ENCODE measurements at regions not wholly inside any gene's neighbourhood (a gene's known extent, or its start where the extent isn't known, plus 50 kb on each side); places are given as distances from the start of the nearest gene placed in this dataset.

DNA sequence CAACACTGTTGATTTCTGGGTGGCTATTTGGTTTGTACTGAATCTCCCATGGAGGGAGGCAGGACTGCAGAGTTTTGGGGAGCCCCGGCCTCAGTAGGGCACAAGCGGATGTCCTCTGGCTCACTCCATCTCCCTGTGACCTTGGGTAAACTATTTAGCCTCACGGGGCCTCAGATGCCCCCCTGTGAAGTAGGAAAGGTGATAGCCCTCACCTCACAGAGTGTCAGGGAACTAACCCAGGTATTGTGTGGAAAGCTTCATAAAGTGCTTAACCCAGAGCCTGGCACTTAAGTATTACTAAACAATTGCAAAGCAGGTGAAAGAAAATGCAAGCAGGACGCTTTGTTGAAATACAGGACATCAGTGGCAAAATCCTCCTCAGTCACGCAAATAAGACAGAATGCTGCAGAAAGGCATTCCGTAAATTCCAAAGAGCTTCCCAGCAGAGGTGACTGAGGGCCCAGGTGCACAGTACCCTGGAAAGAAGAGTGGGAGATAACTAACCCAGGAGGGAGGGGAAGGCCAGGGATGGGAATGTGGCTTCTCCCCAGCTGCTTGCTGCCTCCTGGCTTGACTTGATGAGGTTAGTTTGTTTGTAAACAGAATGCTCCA lies 436.3 kb downstream of the PRDM2 start:
- no peak overlapping the region for H2AFZ ChIP-seq
- H3K9me2 ChIP-seq (replicated peaks; ENCODE audit: insufficient read depth): no peaks in the 10 kb centered on the region
- no peaks in the 10 kb centered on the region for H3K36me3 ChIP-seq (replicated peaks; ENCODE audit: insufficient read depth, low read depth)
- TF ChIP-seq EZH2phosphoT487 (IDR thresholded peaks at IDR 0.05; ENCODE audit: low read depth, severe bottlenecking, unreplicated experiment) (no peak), EZH2 (IDR thresholded peaks at IDR 0.05; ENCODE audit: borderline replicate concordance) (no peak)
- TF ChIP-seq, protein P1, sequence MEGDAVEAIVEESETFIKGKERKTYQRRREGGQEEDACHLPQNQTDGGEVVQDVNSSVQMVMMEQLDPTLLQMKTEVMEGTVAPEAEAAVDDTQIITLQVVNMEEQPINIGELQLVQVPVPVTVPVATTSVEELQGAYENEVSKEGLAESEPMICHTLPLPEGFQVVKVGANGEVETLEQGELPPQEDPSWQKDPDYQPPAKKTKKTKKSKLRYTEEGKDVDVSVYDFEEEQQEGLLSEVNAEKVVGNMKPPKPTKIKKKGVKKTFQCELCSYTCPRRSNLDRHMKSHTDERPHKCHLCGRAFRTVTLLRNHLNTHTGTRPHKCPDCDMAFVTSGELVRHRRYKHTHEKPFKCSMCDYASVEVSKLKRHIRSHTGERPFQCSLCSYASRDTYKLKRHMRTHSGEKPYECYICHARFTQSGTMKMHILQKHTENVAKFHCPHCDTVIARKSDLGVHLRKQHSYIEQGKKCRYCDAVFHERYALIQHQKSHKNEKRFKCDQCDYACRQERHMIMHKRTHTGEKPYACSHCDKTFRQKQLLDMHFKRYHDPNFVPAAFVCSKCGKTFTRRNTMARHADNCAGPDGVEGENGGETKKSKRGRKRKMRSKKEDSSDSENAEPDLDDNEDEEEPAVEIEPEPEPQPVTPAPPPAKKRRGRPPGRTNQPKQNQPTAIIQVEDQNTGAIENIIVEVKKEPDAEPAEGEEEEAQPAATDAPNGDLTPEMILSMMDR (IDR thresholded peaks at IDR 0.05; ENCODE audit: poor library complexity): no peak
- H3K79me2 ChIP-seq: no peaks in the 10 kb centered on the region
- no peaks in the 10 kb centered on the region for H3K9me3 ChIP-seq (ENCODE audit: low read depth)
- DNase-seq (ENCODE audit: low spot score): no peak
- no peak overlapping the region for H3K4me3 ChIP-seq
- no peaks in the 10 kb centered on the region for H4K20me1 ChIP-seq (ENCODE audit: insufficient read depth, poor library complexity, severe bottlenecking)
- H3K27me3 ChIP-seq: no peaks in the 10 kb centered on the region
- H3K4me1 ChIP-seq (ENCODE audit: insufficient read depth): no peaks in the 10 kb centered on the region
- H3K27ac ChIP-seq: no peak overlapping the region
- 60% methylated on average over 6 of the region's 6 CpGs for WGBS (ENCODE audit: low lambda C conversion rate, missing lambda C conversion rate)
- no peak overlapping the region for H3K4me2 ChIP-seq

DNA sequence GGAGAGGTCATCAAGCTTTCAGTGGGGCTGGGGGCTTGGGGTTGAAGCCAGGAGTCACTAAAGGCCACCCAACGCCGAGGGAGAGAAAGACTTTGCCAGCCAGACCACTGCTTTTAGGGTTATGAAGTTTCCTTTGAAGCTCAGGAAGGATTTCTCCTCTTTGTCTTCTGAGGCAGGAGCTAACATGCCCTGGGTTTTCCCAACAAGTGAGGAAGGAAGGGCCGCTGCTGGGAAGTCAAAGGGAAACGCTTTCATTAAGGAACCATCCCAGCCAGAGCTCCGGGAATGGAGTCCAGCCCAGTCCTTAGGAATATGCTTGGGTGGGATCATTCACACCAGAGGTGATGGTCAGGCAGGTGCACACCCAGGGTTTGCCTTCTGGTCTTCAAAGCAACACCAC lies 436.9 kb downstream of the PRDM2 start:
- no peaks in the 10 kb centered on the region for H3K36me3 ChIP-seq (replicated peaks; ENCODE audit: insufficient read depth, low read depth)
- H3K4me1 ChIP-seq (ENCODE audit: insufficient read depth): no peaks in the 10 kb centered on the region
- TF ChIP-seq, protein P1 (IDR thresholded peaks at IDR 0.05; ENCODE audit: poor library complexity): no peak
- no peak for TF ChIP-seq EZH2phosphoT487 (IDR thresholded peaks at IDR 0.05; ENCODE audit: low read depth, severe bottlenecking, unreplicated experiment)
- TF ChIP-seq EZH2 (IDR thresholded peaks at IDR 0.05; ENCODE audit: borderline replicate concordance): no peak
- no peaks in the 10 kb centered on the region for H3K9me2 ChIP-seq (replicated peaks; ENCODE audit: insufficient read depth)
- H3K4me3 ChIP-seq: no peak overlapping the region
- no peaks in the 10 kb centered on the region for H3K9me3 ChIP-seq (ENCODE audit: low read depth)
- WGBS (ENCODE audit: low lambda C conversion rate, missing lambda C conversion rate): 89% methylated on average over 5 of the region's 5 CpGs
- DNase-seq (ENCODE audit: low spot score): no peak
- H3K27ac ChIP-seq: no peak overlapping the region
- no peak overlapping the region for H2AFZ ChIP-seq
- H3K27me3 ChIP-seq: no peaks in the 10 kb centered on the region
- no peaks in the 10 kb centered on the region for H4K20me1 ChIP-seq (ENCODE audit: insufficient read depth, poor library complexity, severe bottlenecking)
- H3K79me2 ChIP-seq: no peaks in the 10 kb centered on the region
- no peak overlapping the region for H3K4me2 ChIP-seq

DNA sequence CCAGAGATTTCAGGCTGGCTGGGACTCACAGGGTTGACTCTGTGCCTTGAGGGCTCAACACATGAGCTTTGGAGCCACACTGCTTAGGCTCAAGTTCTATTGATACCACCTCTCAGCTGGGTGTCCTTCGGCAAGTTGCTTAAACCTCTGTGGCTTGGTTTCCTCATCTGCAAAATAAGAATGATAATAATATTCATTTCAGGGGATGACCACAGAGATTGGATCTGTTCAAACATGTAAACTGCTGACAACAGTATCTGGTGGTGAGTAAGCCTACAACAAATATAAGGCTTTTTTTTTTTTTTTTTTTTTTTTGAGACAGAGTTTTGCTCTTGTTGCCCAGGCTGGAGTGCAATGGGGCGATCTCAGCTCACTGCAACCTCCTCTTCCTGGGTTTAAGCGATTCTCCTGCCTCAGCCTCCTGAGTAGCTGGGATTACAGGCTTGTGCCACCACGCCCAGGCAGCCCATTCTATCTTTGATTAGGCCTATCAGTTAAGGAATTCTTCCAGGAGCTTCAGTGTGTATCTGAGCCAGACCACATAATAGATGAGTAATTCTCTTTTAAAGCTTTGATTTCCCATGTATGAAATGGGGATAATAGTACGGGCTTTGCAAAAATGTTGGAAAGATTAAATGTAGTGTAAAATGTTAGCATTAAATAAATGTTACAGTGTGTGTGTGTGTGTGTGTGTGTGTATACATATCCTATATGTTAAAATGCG lies 437.6 kb downstream of the PRDM2 start:
- WGBS (ENCODE audit: low lambda C conversion rate, missing lambda C conversion rate): 94% methylated on average over 6 of the region's 6 CpGs
- no peaks in the 10 kb centered on the region for H3K4me1 ChIP-seq (ENCODE audit: insufficient read depth)
- no peak for DNase-seq (ENCODE audit: low spot score)
- no peaks in the 10 kb centered on the region for H4K20me1 ChIP-seq (ENCODE audit: insufficient read depth, poor library complexity, severe bottlenecking)
- H3K27ac ChIP-seq: no peak overlapping the region
- no peaks in the 10 kb centered on the region for H3K27me3 ChIP-seq
- H3K79me2 ChIP-seq: no peaks in the 10 kb centered on the region
- no peak overlapping the region for H3K4me2 ChIP-seq
- TF ChIP-seq EZH2 (IDR thresholded peaks at IDR 0.05; ENCODE audit: borderline replicate concordance): no peak
- TF ChIP-seq, protein P1 (IDR thresholded peaks at IDR 0.05; ENCODE audit: poor library complexity): no peak
- TF ChIP-seq EZH2phosphoT487 (IDR thresholded peaks at IDR 0.05; ENCODE audit: low read depth, severe bottlenecking, unreplicated experiment): no peak
- no peaks in the 10 kb centered on the region for H3K36me3 ChIP-seq (replicated peaks; ENCODE audit: insufficient read depth, low read depth)
- no peaks in the 10 kb centered on the region for H3K9me2 ChIP-seq (replicated peaks; ENCODE audit: insufficient read depth)
- H2AFZ ChIP-seq: no peak overlapping the region
- no peak overlapping the region for H3K4me3 ChIP-seq
- H3K9me3 ChIP-seq (ENCODE audit: low read depth): no peaks in the 10 kb centered on the region

All from hepatocyte (in vitro differentiated cells).